Cardiac muscle cell (in vitro differentiated cells and primary cell): ENCODE measurements at regions not wholly inside any gene's neighbourhood (a gene's known extent, or its start where the extent isn't known, plus 50 kb on each side); places are given as distances from the start of the nearest gene placed in this dataset.

Experiments
- DNase-seq, 2 donors: peaks; one replicate each; pipeline versions ENCODE4 v3.0.0 to v3.0.0-alpha.2; 2010 to 2017; ENCODE audit warnings: low read depth in 1 of 2, low spot score in 1 of 2
- H3K27ac ChIP-seq: fragments of 200-600 bp; sonication (generic); 2 replicates; pipeline ENCODE4 v1.5.1; 2016
- H3K27me3 ChIP-seq: fragments of 200-600 bp; sonication (generic); 2 replicates; pipeline ENCODE4 v1.6.0; 2016; ENCODE audit warnings: control low read depth
- H3K36me3 ChIP-seq: fragments of 200-600 bp; sonication (generic); 2 replicates; pipeline ENCODE4 v1.5.1; 2016; ENCODE audit warnings: control low read depth
- H3K4me1 ChIP-seq: fragments of 200-600 bp; sonication (generic); 2 replicates; pipeline ENCODE4 v1.8.1; 2017; ENCODE audit warnings: low read depth, mild to moderate bottlenecking, mixed run types
- H3K4me3 ChIP-seq: fragments of 200-600 bp; sonication (generic); 2 replicates; pipeline ENCODE4 v1.5.1; 2016; ENCODE audit warnings: mild to moderate bottlenecking
- H3K9me3 ChIP-seq: fragments of 200-600 bp; sonication (generic); 2 replicates; pipeline ENCODE4 v1.5.1; 2017; ENCODE audit warnings: low read depth, mild to moderate bottlenecking, control low read depth
- CTCF ChIP-seq: IDR thresholded peaks from 2 replicates; pipeline ENCODE4 v1.5.1; 2012; ENCODE audit warnings: low read depth, mild to moderate bottlenecking, low read length

GRCh38 chr12:94770791-94771190, 120.4 kb upstream of the TMCC3 start:
- H3K27ac ChIP-seq, result no peak overlapping the region
- H3K4me3 ChIP-seq, result no peak overlapping the region
- no peaks in the 10 kb centered on the region for H3K9me3 ChIP-seq
- H3K36me3 ChIP-seq, result no peaks in the 10 kb centered on the region
- H3K27me3 ChIP-seq, result no peaks in the 10 kb centered on the region
- H3K4me1 ChIP-seq, result no peaks in the 10 kb centered on the region
- DNase-seq, result no peak
- no peak for TF ChIP-seq CTCF

- Histone ChIP-seq H3K4me1 (no peaks in the 10 kb centered on the region), H3K4me3 (no peak overlapping the region), H3K9me3 (no peaks in the 10 kb centered on the region), H3K27ac (no peak overlapping the region), H3K36me3 (no peaks in the 10 kb centered on the region), H3K27me3 (no peaks in the 10 kb centered on the region)
- no peak for TF ChIP-seq CTCF
- no peak for DNase-seq
These were observed 119.7 kb upstream of the TMCC3 start for GRCh38 chr12:94769776-94770759.

- H3K27me3 ChIP-seq, result no peaks in the 10 kb centered on the region
- H3K9me3 ChIP-seq, result no peaks in the 10 kb centered on the region
- no peak for TF ChIP-seq CTCF
These were observed 118.7 kb upstream of the TMCC3 start for GRCh38 chr12:94769047-94769420.

GRCh38 chr12:94768398-94769046, 118.2 kb upstream of the TMCC3 start:
- Histone ChIP-seq H3K4me1 (no peaks in the 10 kb centered on the region), H3K4me3 (no peak overlapping the region), H3K36me3 (no peaks in the 10 kb centered on the region), H3K9me3 (no peaks in the 10 kb centered on the region), H3K27me3 (no peaks in the 10 kb centered on the region), H3K27ac (no peak overlapping the region)
- no peak for TF ChIP-seq CTCF
- DNase-seq, result no peak

More at GRCh38 chr12:94769047-94769420, 118.7 kb upstream of the TMCC3 start:
- Histone ChIP-seq H3K36me3 (no peaks in the 10 kb centered on the region), H3K27ac (no peak overlapping the region), H3K4me3 (no peak overlapping the region), H3K4me1 (no peaks in the 10 kb centered on the region)
- DNase-seq, result peak in 1 of 2 donors; percentile 30

- H3K36me3 ChIP-seq, result no peaks in the 10 kb centered on the region
These were observed 117.6 kb upstream of the TMCC3 start for GRCh38 chr12:94767956-94768355.

More at GRCh38 chr12:94767956-94768355, 117.6 kb upstream of the TMCC3 start:
- DNase-seq, result peak in 1 of 2 donors; percentile 29
- H3K4me1 ChIP-seq, result no peaks in the 10 kb centered on the region
- no peak for TF ChIP-seq CTCF
- no peak overlapping the region for H3K4me3 ChIP-seq
- H3K27ac ChIP-seq, result no peak overlapping the region
- no peaks in the 10 kb centered on the region for H3K9me3 ChIP-seq
- no peaks in the 10 kb centered on the region for H3K27me3 ChIP-seq
